NOMO-1 treated with DMSO at 0.1 percent for 48 hours (cell line): ENCODE measurements at regions not wholly inside any gene's neighbourhood (a gene's known extent, or its start where the extent isn't known, plus 50 kb on each side); places are given as distances from the start of the nearest gene placed in this dataset.

Experiments used
- DNase-seq: peaks from one replicate; lab custom pipeline; 2025; ENCODE audit not compliant: unreplicated experiment; lab: John Stamatoyannopoulos, UW

DNA sequence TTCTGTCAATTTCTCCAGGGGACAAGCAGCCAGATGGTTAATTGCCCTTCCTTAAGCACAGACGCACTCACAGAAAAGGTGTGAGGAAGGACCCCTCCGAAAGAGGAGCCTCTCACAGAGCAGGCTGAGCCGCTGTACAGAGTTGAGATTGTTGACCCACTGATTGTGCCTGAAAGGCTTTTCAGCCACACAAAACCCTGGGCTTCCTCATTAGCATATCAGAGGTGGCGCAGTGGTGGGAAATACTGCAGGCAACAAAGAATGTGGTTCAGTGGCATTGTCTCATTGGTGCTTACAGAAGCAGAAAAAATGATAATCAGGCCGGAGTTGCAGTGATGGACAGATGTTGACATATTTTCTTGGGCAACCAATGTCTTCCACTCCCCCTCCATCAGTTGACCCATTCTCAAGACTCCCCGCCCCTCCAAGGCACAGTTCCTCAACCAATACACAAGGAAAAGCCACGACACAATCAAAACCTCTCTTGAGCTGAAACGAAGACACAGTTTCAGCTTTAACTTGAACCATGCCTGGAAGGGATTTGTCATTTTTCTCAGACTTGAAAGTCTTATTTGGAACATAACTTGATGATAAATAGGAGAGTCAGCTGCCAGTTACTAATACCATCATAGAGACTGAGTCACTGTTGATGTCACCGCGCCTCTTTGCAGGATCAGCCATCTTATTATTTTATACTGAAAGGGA is 53.1 kb downstream of the ATXN3L start:
- no peak for DNase-seq

DNA sequence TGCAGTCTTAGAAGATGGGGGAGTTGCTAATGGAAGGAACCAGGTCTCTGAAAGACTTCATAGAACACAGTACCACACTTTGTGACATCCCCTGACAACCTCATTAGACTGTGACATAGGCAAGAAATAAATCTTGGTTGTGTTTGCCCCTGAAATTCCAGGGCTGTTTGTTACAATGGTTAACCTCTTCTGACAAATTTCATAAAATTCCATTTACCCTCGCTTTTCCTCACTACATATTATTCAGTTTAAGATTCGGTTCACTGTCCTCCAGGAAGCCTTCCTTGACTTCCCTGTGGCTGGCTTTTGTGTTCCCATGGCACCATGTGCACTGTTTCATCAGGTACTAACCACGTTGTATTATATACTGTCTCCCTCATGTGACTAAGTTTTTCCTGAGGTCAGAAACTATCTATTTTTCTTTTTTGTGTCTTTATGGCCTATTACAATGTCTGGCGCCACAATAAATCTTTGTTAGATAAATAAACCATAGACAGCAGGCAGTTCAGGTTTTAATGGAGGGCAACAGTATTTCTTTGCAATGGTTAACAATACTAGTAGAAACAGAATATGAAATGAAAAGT is 54.2 kb downstream of the ATXN3L start:
- no peak for DNase-seq

GRCh38 chrX:13265111-13265510 is 54.7 kb downstream of the ATXN3L start:
- no peak for DNase-seq

GRCh38 chrX:13263560-13264251 is 56.1 kb downstream of the ATXN3L start:
- no peak for DNase-seq

DNA sequence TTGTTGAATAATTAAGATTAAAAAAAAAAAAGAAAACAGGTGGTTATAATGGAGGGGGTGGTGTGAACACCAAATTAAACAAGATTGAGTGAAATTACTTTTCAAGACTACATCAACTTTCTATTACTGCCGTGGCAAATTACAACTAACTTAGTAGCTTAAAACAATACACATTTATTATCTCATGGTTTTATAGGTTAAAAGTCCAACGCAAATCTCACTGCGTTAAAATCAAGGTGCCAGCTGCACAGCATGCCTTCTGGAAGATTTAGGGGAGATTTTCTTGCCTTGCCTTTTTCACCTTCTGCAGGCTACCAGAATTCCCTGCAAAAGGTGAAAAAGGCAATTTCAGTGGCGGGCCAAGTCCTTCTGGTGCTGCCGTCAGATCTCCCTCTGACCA is 58.5 kb downstream of the ATXN3L start:
- no peak for DNase-seq

DNA sequence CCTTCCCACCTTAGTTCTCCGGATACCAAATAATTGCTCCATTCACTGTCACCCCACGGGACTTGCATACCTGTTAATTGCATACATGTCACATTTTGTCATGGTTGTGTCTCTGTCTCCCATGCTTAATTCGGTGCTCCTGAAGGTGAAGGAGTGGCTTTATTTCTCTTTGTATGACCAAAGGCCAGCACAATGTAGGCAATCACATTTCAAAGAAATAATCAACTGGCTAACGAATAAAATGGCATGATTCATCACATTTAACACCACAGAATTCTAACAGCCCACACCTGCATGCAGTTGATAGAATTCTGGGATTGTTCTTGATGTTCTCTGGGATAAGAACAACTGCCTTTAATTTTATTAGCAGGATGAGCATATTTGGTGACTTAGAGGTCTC is 59.3 kb downstream of the ATXN3L start:
- DNase-seq, result no peak

DNA sequence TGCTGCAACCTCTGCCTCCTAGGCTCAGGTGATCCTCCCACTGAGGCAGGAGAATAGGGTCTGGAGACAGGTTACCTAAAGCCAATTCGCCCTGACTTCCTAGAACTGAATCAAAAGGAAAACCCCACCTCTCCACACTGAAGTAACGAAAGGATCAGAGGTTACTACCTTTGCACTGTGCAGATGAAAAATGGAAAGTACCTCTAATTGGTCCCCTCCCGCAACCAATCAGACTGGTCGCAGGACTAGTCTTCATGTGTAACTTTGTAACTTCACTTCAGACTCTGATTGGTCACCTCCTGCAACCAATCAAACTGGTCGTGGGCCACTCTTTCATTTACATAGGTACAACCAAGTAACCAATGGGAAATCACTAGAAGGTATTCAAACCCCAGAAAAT is 61.1 kb downstream of the ATXN3L start:
- DNase-seq, result no peak

- DNase-seq, result no peak
Observed at GRCh38 chrX:13258052-13258444, 61.8 kb downstream of the ATXN3L start.

- no peak for DNase-seq
Observed at GRCh38 chrX:13257223-13258051, 62.4 kb downstream of the ATXN3L start.

GRCh38 chrX:13256603-13257002 is 63.2 kb downstream of the ATXN3L start:
- no peak for DNase-seq

DNA sequence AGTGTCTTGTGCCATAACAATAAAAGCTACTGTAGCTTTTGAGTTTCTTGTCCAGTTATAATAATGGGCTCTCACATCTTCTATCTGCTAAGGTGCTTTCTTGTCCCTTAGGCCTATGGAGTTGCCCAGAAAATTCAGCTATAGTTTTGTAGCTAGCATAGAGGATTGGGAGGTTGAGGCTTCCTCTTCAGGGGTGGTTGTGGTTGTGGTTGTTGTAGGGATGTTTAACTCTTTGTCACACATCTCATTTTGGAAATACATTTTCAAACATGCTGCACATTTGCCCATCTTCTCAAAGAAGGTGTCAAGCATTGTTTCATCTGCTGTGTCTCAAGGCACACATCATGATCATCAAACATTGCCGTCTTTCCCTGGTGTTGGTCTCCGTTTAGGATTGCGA is 65.0 kb downstream of the ATXN3L start:
- DNase-seq, result no peak

DNA sequence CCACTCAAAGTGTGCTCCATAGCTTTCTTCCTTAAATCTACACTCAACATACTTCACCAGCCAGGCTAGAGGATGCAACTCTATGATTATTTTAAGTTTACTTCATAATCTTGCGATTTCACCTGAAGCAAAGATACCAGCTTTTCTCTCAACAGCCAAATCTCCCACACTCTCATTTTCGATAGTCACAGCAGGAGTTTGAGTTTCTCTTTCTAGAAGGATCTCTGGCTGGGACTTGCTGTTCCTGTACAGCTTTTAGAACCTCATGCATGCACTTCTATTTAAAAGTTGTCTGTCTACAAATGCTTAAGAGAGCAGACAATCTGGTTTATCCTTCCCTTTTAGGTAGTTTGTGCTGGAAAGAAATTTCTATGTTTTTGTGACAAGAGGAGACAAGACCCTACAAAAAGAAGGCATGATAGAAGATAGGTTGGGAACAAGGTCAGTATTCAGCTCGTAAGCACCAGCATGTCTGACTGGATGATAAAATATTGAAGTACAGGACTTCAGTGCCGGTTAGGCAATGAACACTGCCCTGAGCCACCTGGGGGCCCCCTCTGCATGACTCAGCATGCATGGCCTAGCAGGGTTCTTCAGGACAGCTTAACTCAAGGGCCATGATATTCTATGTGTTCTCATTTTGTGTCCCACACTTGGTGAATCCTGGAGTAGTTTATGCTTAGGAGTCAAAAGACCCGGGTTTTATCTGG is 65.6 kb downstream of the ATXN3L start:
- DNase-seq, result peak; percentile 75

- DNase-seq, result no peak
Observed at GRCh38 chrX:13253223-13253622, 66.6 kb downstream of the ATXN3L start.

- DNase-seq, result no peak
Observed at GRCh38 chrX:13252726-13253125, 67.1 kb downstream of the ATXN3L start.

- DNase-seq, result peak; percentile 23
Observed at GRCh38 chrX:13250826-13251580, 68.8 kb downstream of the ATXN3L start.

GRCh38 chrX:13248867-13249486 is 70.9 kb downstream of the ATXN3L start:
- DNase-seq, result no peak

GRCh38 chrX:13239272-13239671 is 80.6 kb downstream of the ATXN3L start:
- DNase-seq, result no peak

GRCh38 chrX:13235930-13236329 is 83.9 kb downstream of the ATXN3L start:
- DNase-seq, result no peak

DNA sequence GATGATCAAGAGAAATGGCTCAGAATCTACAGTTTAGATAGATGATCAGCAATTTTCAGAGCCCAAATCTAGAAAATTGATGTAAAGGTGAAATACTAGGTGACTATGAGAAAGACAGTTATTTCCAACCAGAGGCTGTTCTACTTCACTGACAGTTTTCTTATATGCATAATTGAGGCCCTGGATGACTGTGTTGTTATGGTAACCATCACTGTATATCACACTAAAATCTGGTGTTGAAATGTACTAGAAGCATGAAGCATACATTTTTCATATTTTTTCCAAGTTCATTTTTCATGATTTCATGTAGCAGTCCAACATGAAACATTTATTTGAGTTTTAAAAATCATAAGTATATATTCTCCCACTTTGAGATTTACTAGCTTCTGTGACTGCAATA is 87.4 kb downstream of the ATXN3L start:
- DNase-seq, result no peak

DNA sequence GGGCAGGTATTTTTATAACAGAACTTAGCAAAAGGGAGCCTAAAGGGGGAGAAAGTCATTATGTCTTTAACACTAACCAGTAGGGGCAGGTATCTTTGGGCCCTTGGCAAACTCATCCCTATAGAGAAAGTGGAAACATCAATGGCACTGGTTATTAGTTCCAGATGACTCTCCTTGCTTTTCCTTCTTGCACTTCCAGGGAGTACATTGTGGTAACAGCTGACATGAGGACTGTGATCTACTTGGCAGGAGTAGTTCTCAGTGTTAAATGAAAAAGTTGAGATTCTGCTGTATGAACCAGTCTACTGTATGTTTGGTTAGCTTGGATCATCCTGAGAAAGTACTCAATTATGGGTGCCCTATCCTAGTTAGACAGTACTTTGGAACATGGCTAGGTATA is 93.6 kb downstream of the ATXN3L start:
- no peak for DNase-seq
